ENCODE measurements at regions not wholly inside any gene's neighbourhood (a gene's known extent, or its start where the extent isn't known, plus 50 kb on each side); places are given as distances from the start of the nearest gene placed in this dataset.

DNA sequence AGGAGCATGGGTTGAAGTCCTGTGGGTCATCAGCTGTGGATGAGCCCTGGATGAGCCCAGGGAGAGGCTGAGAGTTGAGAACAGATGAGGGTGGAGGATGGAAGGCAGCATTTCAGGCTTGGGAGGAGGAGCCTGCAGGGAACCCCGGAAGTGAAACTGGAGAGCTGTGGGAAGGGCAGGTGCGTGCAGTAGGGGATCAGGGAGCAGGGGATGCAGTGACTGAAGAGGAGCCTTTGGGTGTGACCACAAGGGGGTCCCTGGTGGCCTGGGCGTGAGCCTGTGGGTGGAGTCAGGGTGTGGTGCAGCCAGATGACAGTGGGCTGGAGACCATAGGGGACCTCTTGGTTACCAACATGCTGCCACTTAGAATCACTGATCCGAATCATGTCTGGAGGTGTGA is 115.5 kb downstream of the PAPOLA start:
- H3K4me3 ChIP-seq, result no peak overlapping the region

DNA sequence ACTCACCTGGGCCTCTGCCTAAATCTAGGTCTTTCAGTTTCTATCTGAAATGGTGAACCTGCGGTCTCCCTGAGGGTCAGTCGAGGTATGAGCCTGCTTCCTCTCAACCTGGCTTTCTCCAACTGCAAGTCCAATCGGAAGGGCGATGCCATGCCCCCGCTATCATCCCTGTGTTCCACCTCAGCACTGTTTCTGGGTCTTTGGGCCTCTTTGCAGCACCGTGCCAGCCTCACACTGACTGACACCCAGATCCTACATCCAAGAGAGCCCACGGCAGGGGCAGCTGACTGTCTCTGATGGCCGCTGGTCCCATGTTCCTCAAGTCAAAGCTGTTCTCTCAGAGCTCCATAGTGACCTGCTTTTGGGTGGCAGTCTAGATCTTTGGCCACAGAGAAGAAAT is 120.7 kb downstream of the PAPOLA start:
- Histone ChIP-seq H3K4me3 (no peak overlapping the region), H3K27ac (no peak overlapping the region)

More for the DNA sequence above, 115.5 kb downstream of the PAPOLA start:
- H3K27ac ChIP-seq, result no peak overlapping the region

GRCh38 chr14:96623676-96624484 is 121.7 kb downstream of the PAPOLA start:
- H3K4me3 ChIP-seq, result no peak overlapping the region
- H3K27ac ChIP-seq, result no peak overlapping the region

- no peak overlapping the region for H3K27ac ChIP-seq
- no peak overlapping the region for H3K4me3 ChIP-seq
Observed at GRCh38 chr14:96624661-96625425, 122.7 kb downstream of the PAPOLA start.

GRCh38 chr14:96625426-96625985 is 123.3 kb downstream of the PAPOLA start:
- no peak overlapping the region for H3K27ac ChIP-seq
- H3K4me3 ChIP-seq, result no peak overlapping the region

- Histone ChIP-seq H3K4me3 (no peak overlapping the region), H3K27ac (no peak overlapping the region)
Observed at GRCh38 chr14:96626121-96626768, 124.1 kb downstream of the PAPOLA start.

DNA sequence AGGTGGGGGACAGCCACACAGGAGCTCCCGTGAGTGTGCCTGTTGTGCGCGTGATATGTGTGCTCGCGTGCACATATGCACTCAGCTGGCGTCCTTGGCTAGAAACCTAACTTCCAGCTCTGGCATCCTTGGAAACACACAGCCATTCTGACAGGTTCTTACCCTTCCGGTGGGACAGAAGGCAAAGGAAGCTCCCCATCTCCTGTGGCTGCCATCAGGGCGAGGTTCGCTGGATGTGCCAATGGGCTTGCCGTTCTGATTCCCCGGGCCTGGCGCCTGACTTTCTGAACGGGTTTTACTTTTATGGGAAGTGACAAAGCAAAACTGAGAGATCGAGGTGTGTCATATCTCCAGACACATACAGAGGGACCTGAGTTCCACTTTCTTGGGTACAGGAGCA is 124.7 kb downstream of the PAPOLA start:
- no peak overlapping the region for H3K27ac ChIP-seq
- no peak overlapping the region for H3K4me3 ChIP-seq

GRCh38 chr14:96627386-96627785 is 125.2 kb downstream of the PAPOLA start:
- H3K27ac ChIP-seq, result no peak overlapping the region

DNA sequence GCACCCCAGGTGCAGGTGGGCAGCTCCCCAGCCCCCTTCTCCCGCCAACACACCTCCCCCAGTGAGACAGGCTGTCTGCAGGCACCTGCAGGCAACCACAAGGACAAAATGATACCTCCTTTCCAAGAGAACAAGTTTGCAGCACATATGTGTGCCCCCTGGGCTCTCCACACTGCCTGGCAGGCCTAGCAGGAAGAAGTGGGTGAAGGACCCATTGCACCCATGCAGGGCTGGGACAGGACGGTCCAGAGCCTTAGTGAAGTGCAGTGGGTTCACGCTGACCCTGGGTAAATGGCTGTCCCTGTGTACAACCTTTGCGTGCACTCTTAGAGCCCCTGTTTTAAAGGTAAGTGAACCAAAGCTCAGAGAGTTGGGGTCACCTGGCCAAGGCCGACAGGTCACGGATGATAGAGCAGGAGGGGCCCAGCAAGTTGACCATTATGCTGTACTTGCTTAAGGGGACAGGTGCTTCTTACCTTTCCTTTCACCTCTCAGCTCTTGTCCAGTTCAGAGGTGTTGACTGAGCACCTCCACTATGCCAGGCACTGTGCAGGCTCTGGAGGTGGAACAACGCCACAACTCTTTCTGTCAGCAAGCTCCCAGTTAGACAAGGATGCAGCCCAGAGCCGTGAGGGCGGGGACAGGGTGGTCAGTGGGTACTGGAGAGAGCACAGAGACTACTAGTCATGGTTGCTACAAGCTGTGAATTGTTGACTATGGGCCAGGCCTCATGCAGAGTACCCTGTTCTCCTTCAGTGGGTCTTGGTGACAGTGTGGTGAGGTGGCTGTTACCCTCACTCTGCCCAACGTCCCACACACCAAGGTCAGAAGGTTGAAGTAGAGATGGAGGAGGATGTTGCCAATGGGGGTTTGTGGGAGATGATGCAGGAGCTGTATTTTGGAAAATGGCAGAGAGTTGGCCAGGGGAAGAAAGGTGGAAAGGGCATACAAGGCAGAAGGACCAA is 125.9 kb downstream of the PAPOLA start:
- no peak overlapping the region for H3K4me3 ChIP-seq
- no peak overlapping the region for H3K27ac ChIP-seq

More at GRCh38 chr14:96627386-96627785, 125.2 kb downstream of the PAPOLA start:
- H3K4me3 ChIP-seq, result no peak overlapping the region

- no peak overlapping the region for H3K4me3 ChIP-seq
- no peak overlapping the region for H3K27ac ChIP-seq
Observed at GRCh38 chr14:96629082-96629481, 126.9 kb downstream of the PAPOLA start.

- Histone ChIP-seq H3K27ac (no peak overlapping the region), H3K4me3 (no peak overlapping the region)
Observed at GRCh38 chr14:96629558-96630222, 127.5 kb downstream of the PAPOLA start.

GRCh38 chr14:96630281-96630680 is 128.1 kb downstream of the PAPOLA start:
- H3K27ac ChIP-seq, result no peak overlapping the region

GRCh38 chr14:96631030-96631429 is 128.8 kb downstream of the PAPOLA start:
- no peak overlapping the region for H3K27ac ChIP-seq
- H3K4me3 ChIP-seq, result no peak overlapping the region

More at GRCh38 chr14:96630281-96630680, 128.1 kb downstream of the PAPOLA start:
- no peak overlapping the region for H3K4me3 ChIP-seq

GRCh38 chr14:96631621-96632362 is 129.6 kb downstream of the PAPOLA start:
- Histone ChIP-seq H3K27ac (no peak overlapping the region), H3K4me3 (no peak overlapping the region)

DNA sequence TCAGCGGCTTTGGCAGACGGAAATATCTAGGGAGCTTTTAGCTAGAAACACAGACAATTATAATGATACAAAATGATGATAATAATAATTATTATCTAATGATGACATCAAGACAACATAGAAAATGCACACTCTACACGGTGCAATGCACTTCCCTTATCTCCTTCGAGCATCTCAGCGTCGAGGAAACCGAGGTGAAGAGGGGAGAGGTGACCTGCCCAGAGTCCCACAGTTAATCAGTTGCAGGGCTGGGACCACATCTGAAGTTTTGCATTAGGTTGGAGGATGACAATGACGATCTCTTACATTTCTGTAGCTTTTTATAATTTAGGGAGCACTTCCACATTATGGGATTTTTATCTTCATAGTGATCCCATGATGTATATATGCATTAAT is 130.2 kb downstream of the PAPOLA start:
- Histone ChIP-seq H3K27ac (no peak overlapping the region), H3K4me3 (no peak overlapping the region)

GRCh38 chr14:96633096-96633495 is 130.9 kb downstream of the PAPOLA start:
- Histone ChIP-seq H3K4me3 (no peak overlapping the region), H3K27ac (no peak overlapping the region)

- H3K27ac ChIP-seq, result no peak overlapping the region
- H3K4me3 ChIP-seq, result no peak overlapping the region
Observed at GRCh38 chr14:96634481-96634880, 132.3 kb downstream of the PAPOLA start.

DNA sequence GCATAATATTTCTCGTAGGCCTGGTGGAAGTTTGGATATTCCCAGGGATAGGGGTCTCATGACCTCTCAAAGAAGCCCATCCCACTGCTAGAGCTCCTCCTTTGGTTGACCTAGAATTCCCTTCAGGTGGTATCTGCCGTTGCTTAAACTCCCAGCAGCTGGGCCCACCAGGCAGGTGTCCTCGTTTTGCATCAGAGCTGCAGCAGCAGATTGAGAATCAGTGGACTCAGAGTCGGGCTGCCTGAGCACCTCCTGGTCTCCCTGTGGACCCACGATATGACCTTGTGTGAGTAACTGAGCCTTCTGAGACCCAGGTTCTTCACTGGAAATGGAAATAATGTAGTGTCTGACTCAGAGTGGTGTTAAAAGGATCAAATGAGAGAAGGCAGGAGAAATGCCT is 132.7 kb downstream of the PAPOLA start:
- H3K4me3 ChIP-seq, result no peak overlapping the region
- no peak overlapping the region for H3K27ac ChIP-seq
